ENCODE measurements at regions not wholly inside any gene's neighbourhood (a gene's known extent, or its start where the extent isn't known, plus 50 kb on each side); places are given as distances from the start of the nearest gene placed in this dataset.

- CTCF ChIA-PET, result no interaction called here
- no peak for DNase-seq (ENCODE audit: low spot score)
- POLR2A ChIA-PET (ENCODE audit: low non-redundant PET), result no interaction called here
- TF ChIP-seq CTCF (conservative IDR thresholded peaks at IDR 0.05; ENCODE audit: low read depth), result no peak
- H3K27ac ChIP-seq, result no peak overlapping the region
Measured at GRCh38 chr13:61838568-61838967, 422.9 kb upstream of the PCDH20 start.

GRCh38 chr13:61833228-61833627 is 417.6 kb upstream of the PCDH20 start:
- ChIA-PET POLR2A (ENCODE audit: low non-redundant PET) (no interaction called here), CTCF (no interaction called here)
- no peak overlapping the region for H3K27ac ChIP-seq
- TF ChIP-seq CTCF (conservative IDR thresholded peaks at IDR 0.05; ENCODE audit: low read depth), result no peak
- DNase-seq (ENCODE audit: low spot score), result no peak

- ChIA-PET POLR2A (ENCODE audit: low non-redundant PET) (no interaction called here), CTCF (no interaction called here)
- no peak overlapping the region for H3K27ac ChIP-seq
- no peak for DNase-seq (ENCODE audit: low spot score)
- TF ChIP-seq CTCF (conservative IDR thresholded peaks at IDR 0.05; ENCODE audit: low read depth), result no peak
Measured at GRCh38 chr13:61831026-61831425, 415.4 kb upstream of the PCDH20 start.

- ChIA-PET CTCF (no interaction called here), POLR2A (ENCODE audit: low non-redundant PET) (no interaction called here)
- no peak overlapping the region for H3K27ac ChIP-seq
- no peak for DNase-seq (ENCODE audit: low spot score)
- no peak for TF ChIP-seq CTCF (conservative IDR thresholded peaks at IDR 0.05; ENCODE audit: low read depth)
Measured at GRCh38 chr13:61830475-61830874, 414.8 kb upstream of the PCDH20 start.

GRCh38 chr13:61824168-61824567 is 408.5 kb upstream of the PCDH20 start:
- ChIA-PET POLR2A (ENCODE audit: low non-redundant PET) (no interaction called here), CTCF (no interaction called here)
- no peak for DNase-seq (ENCODE audit: low spot score)

GRCh38 chr13:61812286-61812685 is 396.6 kb upstream of the PCDH20 start:
- no peak for DNase-seq (ENCODE audit: low spot score)
- no peak overlapping the region for H3K27ac ChIP-seq
- ChIA-PET POLR2A (ENCODE audit: low non-redundant PET) (no interaction called here), CTCF (interaction anchor here (0.7 kb wide), 2 partner anchors 1364 to 1917 kb away, joined by 3 to 5 read pairs; no protein-coding TSS in a partner anchor)
- TF ChIP-seq CTCF (conservative IDR thresholded peaks at IDR 0.05; ENCODE audit: low read depth), result no peak

More at GRCh38 chr13:61824168-61824567, 408.5 kb upstream of the PCDH20 start:
- no peak overlapping the region for H3K27ac ChIP-seq
- TF ChIP-seq CTCF (conservative IDR thresholded peaks at IDR 0.05; ENCODE audit: low read depth), result no peak

- CTCF ChIA-PET, result no interaction called here
- POLR2A ChIA-PET (ENCODE audit: low non-redundant PET), result no interaction called here
- no peak for DNase-seq (ENCODE audit: low spot score)
- TF ChIP-seq CTCF (conservative IDR thresholded peaks at IDR 0.05; ENCODE audit: low read depth), result no peak
- no peak overlapping the region for H3K27ac ChIP-seq
Measured at GRCh38 chr13:61810065-61810464, 394.4 kb upstream of the PCDH20 start.
